PC-3 (cell line): ENCODE measurements at regions not wholly inside any gene's neighbourhood (a gene's known extent, or its start where the extent isn't known, plus 50 kb on each side); places are given as distances from the start of the nearest gene placed in this dataset.

Source experiments
- CTCF ChIP-seq: fragments of 300-600 bp; sonication (generic); conservative IDR thresholded peaks from 2 replicates; pipeline ENCODE4 v1.5.1; 2017; ENCODE audit warnings: antibody characterized with exemption, low read depth, mild to moderate bottlenecking, low read length
- EZH2 ChIP-seq: fragments of 300-600 bp; sonication (generic); IDR thresholded peaks from one replicate; pipeline ENCODE4 v1.6.1; 2017; ENCODE audit warnings: antibody characterized with exemption, mild to moderate bottlenecking, low read length; ENCODE audit not compliant: unreplicated experiment
- EZH2phosphoT487 ChIP-seq: fragments of 300-600 bp; sonication (generic); IDR thresholded peaks from 2 replicates; pipeline ENCODE4 v1.6.1; 2018; ENCODE audit warnings: mild to moderate bottlenecking, antibody characterized with exemption, low read length, borderline replicate concordance

DNA sequence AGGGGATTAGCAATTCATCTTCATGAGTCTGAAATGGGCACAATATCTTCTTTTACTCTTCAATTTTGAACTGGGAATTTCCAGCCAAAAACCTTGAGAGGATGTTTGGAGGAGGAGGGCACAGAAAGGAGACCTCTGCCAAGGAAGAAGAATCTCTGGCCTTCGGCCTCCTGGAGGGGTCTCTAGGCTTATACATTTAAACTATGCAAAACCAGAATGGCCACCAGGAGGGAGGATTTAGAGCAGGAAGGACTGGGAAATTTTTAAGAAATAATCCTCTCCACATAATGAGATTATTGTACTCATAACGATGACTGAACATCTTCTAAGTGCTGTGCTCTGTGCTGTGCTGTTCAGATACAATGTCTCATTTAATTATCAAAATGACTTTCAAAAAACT, 325.9 kb downstream of the NDFIP2 start:
- TF ChIP-seq CTCF (no peak), EZH2phosphoT487 (no peak), EZH2 (no peak)
